Fibroblast of peridontal ligament (primary cell): ENCODE measurements at regions not wholly inside any gene's neighbourhood (a gene's known extent, or its start where the extent isn't known, plus 50 kb on each side); places are given as distances from the start of the nearest gene placed in this dataset.

ENCODE experiments used
- DNase-seq: peaks from one replicate; pipeline ENCODE4 v3.0.0-alpha.2; 2010; ENCODE audit errors: extremely low read depth

DNA sequence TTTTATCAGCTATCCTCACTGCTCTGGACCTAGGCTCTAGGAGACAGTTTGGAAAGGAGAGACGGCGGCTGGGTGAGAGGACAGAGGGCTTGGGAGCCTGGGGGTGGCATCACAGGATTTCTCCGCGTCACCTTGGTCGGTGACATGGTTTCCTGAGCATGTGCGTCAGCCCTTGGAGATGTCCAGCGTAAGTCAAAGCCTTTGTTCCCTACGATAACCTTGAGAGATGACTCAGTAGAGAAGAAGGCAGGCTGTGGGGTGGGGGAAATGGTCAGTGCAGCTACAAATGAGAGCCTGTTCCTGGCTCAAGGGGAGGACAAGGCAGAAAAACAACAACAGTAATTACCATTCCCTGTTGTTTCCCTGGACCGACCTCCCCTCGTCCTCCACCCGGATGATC lies 90.2 kb upstream of the TBX3 start:
- no peak for DNase-seq

DNA sequence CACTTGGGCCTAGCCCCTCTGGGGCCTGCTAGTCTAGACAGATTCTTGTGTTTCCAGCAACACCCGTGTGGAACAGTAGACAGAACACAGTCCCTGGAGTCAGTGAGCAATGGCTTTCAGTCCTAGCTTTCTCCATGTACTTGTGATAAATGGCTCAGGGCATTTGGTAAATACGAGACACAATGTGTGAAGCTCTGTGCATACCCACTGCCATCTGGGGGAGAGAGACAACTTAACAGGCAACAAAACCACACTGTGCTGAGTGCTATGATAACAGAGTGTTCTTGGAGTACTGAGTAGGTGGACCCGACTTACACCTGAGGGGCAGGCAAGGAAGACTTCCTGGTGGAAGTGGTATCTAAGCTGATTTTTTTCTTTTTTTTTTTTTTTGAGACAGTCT lies 86.3 kb upstream of the TBX3 start:
- no peak for DNase-seq

DNA sequence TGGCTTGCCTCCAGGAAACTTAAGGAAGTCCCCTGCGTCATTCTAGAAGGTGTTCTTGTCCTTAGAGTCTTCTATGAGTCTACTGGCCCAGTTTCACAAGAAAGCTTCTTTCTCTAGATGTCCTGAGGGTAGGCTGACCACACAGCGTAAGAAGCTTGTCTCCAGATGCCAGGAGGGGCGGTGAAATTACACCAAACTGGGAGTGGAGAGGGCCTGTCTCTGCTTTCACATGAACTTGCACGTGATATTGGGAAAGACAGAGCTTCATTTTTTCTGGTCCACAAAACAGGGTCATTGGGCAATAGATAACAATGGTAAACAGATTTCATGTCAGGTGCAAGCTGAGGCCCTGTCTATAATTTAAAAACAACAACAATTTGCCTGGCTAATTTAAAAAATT lies 85.7 kb upstream of the TBX3 start:
- DNase-seq: no peak

- DNase-seq: no peak
These were observed 84.1 kb upstream of the TBX3 start for GRCh38 chr12:114767906-114768722.

GRCh38 chr12:114767084-114767760 lies 83.2 kb upstream of the TBX3 start:
- no peak for DNase-seq

DNA sequence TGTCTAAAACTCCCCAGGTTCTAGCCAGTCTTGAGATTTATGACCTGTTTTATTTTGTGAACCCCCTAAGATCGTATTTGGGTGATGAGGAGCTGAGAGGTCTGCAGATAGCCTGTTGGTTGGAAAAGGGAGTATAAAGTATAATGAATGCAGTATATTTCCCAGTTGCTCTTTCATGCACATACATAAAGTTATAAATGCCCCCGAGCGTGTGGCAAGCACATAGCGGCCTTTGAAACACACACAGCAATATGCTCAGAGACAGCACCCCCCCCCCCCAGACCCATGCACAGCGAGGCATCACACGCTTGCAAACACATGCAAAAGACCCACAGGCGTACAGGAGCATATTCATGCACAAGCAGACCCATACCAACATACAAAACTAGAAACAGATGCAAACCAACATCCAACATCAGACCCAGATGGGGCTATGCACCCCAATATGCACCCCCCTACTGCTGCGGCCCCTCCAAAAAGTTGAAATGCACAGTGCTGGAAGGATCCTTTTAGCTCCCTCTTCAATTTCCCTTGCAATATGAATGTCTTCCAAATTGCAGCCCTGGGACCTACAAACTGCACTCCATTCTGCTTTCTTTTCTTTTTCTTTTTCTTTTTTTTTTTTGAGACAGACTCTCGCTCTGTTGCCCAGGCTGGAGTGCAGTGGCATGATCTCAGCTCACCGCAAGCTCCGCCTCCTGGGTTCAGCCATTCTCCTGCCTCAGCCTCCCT lies 82.2 kb upstream of the TBX3 start:
- DNase-seq: no peak

DNA sequence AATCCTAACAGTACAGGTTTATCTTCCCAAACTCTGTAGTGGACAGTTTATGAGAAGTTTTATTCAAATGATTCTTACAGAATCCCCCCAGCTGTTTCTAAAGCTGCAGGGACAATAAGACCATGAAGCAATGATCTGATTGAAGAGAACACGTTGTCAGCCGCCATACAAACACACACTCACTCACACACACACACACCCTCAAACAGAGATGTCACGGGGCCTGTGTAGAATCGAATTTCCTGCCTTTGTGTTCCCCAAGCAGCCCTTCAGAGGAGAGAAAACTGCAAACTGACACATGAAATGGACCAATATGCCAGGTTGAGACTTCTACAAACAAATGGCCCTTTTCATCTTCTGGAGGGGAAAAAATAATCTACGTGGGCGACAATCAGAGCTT lies 80.5 kb upstream of the TBX3 start:
- no peak for DNase-seq

GRCh38 chr12:114762490-114763110 lies 78.6 kb upstream of the TBX3 start:
- DNase-seq: peak; percentile 69

GRCh38 chr12:114760151-114760877 lies 76.3 kb upstream of the TBX3 start:
- no peak for DNase-seq

DNA sequence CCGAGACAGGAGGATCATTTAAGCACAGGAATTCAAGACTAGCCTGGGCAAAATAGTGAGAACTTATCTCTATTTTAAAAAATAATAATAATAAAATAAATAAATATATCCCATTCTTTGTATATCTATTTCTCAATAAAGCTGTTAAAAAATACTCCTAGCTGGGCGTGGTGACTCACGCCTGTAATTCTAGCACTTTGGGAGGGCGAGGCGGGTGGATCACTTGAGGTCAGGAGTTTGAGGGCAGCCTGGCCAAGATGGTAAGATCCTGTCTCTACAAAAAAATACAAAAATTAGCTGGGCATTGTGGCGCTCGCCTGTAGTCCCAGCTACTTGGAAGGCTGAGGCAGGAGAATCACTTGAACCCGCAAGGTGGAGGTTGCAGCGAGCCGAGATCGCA lies 75.7 kb upstream of the TBX3 start:
- DNase-seq: no peak

DNA sequence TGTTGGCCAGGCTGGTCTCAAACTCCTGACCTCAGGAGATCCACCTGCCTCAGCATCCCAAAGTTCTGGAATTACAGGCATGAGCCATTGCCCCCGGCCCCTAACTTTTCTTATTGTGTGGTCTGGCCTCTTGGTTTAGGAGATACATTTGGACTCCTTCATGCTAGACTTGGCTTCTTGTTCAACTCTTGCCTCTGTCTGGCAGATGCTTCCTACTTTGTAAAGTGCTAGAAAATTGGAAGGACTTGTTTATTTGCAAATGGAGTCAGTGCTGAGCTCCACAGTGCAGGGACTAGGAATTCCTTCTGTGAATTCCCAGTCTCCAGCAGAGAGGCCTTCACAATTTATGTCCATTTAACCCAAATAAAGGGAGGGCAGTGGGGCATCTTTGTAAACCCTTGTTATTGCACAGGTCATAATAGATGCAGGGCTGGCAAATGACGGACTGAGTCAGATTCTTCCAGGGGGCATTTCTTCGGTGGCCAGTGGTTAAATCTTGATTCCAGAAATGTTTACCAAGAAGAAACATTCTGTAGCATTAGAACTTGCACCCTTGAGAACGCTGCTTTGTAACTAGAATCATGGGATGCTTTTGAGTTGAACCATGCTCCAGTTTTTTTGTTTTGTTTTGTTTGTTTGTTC lies 73.8 kb upstream of the TBX3 start:
- peak; percentile 60 for DNase-seq

GRCh38 chr12:114752217-114752616 lies 68.2 kb upstream of the TBX3 start:
- no peak for DNase-seq

DNA sequence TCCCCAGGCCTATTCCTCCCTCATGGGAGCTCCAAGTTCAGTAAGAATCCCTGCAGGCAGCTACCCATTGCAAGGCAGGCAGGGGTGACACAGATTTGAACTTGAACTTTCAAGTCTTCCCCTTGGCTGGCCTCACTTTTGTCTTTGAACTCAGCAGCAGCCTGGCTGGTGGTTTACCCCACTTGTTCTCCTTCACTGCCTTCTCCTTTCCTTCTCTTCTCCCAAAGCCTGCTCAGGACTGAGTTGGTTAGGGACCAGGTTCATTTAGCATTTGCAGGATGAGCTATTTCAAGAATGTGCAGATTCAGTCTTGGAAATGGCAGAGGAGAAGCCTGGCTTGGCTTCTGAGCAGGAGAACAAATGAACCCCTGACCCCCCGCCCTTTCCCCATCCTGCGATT lies 67.7 kb upstream of the TBX3 start:
- DNase-seq: no peak

DNA sequence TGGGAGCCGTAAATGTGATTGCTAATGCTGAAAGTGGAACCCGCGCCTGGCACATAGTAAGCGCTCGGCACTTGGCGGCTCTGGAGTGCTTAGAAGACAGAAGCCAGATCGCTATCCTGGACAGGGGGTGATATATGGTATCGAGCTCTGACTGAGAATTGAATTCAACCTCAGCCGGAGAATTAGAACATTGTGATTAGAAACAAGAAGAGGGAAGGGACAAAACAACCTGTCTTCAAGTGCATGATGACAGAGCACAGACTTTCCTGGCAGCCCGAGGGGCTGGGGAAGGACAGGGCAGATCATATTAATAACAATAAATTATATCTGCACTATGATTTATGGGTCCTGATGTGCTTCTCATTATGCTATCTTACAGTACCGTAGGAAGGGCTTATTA lies 66.9 kb upstream of the TBX3 start:
- no peak for DNase-seq

DNA sequence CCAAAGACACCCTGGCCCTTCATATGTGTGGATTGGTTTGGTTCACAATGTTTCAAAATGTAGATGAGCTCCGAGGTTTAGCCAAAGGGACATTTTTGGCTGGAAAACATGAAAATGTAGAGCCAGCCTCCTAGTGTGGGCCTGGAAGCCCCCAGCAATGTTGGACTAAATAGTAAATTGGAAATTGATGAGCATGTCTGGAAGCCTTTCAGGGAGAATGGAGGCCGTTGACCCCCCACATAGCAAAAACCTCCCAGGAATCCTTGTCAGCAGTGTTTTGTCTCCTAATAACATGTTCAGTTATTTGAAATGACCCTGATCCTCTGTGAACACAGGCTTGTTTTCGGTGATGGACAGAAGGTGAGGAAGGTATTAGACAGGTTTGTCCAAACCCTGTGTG lies 65.1 kb upstream of the TBX3 start:
- no peak for DNase-seq

DNA sequence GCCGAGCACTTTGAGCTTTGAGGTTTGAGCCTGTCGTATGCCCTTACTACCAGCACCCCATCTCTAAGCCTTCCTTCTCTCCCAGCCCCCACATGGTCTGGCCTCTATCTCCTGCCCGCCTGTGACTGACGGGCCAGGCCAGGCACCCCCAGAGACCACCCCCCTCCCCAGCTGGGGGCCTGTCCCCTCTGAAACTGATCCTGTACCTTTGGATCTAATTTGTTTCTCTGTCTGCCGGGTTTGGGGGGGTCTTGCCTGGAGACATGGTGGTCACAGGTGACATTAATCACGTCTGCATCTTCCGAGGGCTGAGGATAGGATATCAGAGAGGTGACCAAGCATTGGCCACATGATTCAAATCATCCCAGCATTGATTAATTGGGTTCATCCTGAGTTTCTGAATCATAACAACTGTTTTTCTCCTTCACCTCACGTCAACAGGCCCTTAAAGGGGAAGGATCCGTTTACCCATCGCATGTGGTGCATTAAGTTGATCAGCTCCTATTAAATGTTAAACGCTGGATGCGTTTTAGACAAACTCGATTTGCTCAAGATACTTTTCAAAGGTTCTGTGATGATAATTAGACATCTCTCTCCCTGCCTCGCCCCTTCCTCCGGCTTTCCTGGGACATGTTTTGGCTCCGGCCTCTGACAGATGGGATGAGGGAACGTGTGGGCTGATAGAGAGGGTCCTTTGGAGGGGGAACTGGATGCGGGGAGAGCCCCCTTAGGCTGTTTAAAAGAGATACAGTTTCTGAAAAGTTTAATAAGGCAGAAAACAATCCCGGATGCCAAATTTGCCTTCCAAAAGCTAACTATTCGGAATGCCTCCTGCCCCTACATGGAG lies 63.3 kb upstream of the TBX3 start:
- no peak for DNase-seq

- peak; percentile 78 for DNase-seq
These were observed 62.5 kb upstream of the TBX3 start for GRCh38 chr12:114746297-114747011.

DNA sequence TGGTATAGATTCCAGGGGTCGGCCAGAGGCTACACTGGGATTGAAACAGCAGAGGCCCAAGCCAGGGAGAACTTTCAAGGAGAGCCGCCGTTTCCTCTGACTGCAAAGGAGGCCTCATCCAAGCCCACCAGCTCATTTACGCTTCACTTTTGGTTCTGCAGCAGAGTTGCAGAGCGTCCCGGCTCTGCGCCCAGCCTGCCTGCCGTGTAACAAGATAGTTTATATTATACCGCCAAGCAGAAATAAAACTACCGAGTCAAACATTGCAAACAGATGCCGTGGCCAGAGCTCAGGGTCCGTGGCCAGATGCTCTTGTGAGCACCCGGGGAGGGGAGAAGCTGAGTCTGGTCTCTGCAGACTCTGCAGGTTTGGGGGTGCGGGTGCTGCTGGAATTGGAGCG lies 60.7 kb upstream of the TBX3 start:
- DNase-seq: peak; percentile 89

DNA sequence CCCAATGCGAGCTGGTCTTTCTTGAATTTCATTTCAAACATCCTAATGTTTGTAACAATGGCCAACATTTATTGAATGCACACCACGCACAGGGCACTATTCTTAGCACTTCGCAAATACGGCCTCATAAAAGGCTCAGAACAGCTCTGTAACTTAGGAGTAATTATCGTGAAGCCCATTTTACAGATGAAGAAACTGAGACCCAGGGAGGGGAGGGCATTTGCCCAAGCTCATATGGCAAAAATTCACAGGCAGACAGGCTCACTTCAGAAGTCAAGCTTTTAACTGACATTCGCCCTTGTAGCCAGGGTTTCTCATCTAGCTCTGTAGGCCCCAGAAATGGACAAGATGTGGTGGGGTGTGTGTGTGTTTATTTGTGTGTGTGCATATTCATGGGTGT lies 60.3 kb upstream of the TBX3 start:
- DNase-seq: no peak

GRCh38 chr12:114743799-114744198 lies 59.8 kb upstream of the TBX3 start:
- no peak for DNase-seq
